ENCODE measurements at regions not wholly inside any gene's neighbourhood (a gene's known extent, or its start where the extent isn't known, plus 50 kb on each side); places are given as distances from the start of the nearest gene placed in this dataset.

GRCh38 chr4:151992332-151993154 is 231.7 kb upstream of the GATB start:
- Mint-ChIP-seq H3K27me3 (peaks cover 3% of the 10 kb centered on the region), H3K9me3 (ENCODE audit: low read depth) (no peaks in the 10 kb centered on the region), H3K4me3 (ENCODE audit: low read depth) (no peak overlapping the region), H3K4me1 (ENCODE audit: low read depth) (no peaks in the 10 kb centered on the region), H3K27ac (no peak overlapping the region), H3K36me3 (ENCODE audit: insufficient read depth) (no peaks in the 10 kb centered on the region)
- no peak for DNase-seq (ENCODE audit: low spot score, unreplicated experiment)
- TF ChIP-seq CTCF (IDR thresholded peaks at IDR 0.05; ENCODE audit: unreplicated experiment) = no peak

- Mint-ChIP-seq H3K36me3 (ENCODE audit: insufficient read depth) (no peaks in the 10 kb centered on the region), H3K4me3 (ENCODE audit: low read depth) (no peak overlapping the region), H3K27me3 (peaks cover 3% of the 10 kb centered on the region), H3K27ac (no peak overlapping the region), H3K4me1 (ENCODE audit: low read depth) (no peaks in the 10 kb centered on the region), H3K9me3 (ENCODE audit: low read depth) (no peaks in the 10 kb centered on the region)
- TF ChIP-seq CTCF (IDR thresholded peaks at IDR 0.05; ENCODE audit: unreplicated experiment) = no peak
- no peak for DNase-seq (ENCODE audit: low spot score, unreplicated experiment)
These were observed 231.0 kb upstream of the GATB start for GRCh38 chr4:151991884-151992167.

GRCh38 chr4:151991001-151991883 is 230.4 kb upstream of the GATB start:
- Mint-ChIP-seq H3K27me3 (peaks cover 3% of the 10 kb centered on the region), H3K4me1 (ENCODE audit: low read depth) (no peaks in the 10 kb centered on the region), H3K27ac (no peak overlapping the region), H3K4me3 (ENCODE audit: low read depth) (no peak overlapping the region), H3K36me3 (ENCODE audit: insufficient read depth) (no peaks in the 10 kb centered on the region), H3K9me3 (ENCODE audit: low read depth) (no peaks in the 10 kb centered on the region)
- no peak for TF ChIP-seq CTCF (IDR thresholded peaks at IDR 0.05; ENCODE audit: unreplicated experiment)
- DNase-seq (ENCODE audit: low spot score, unreplicated experiment) = no peak

GRCh38 chr4:151990201-151990600 is 229.4 kb upstream of the GATB start:
- Mint-ChIP-seq H3K27ac (no peak overlapping the region), H3K4me1 (ENCODE audit: low read depth) (no peaks in the 10 kb centered on the region), H3K27me3 (peaks cover 3% of the 10 kb centered on the region), H3K36me3 (ENCODE audit: insufficient read depth) (no peaks in the 10 kb centered on the region), H3K9me3 (ENCODE audit: low read depth) (no peaks in the 10 kb centered on the region), H3K4me3 (ENCODE audit: low read depth) (no peak overlapping the region)
- DNase-seq (ENCODE audit: low spot score, unreplicated experiment) = no peak
- no peak for TF ChIP-seq CTCF (IDR thresholded peaks at IDR 0.05; ENCODE audit: unreplicated experiment)

GRCh38 chr4:151988591-151988990 is 227.8 kb upstream of the GATB start:
- Mint-ChIP-seq H3K4me1 (ENCODE audit: low read depth) (no peaks in the 10 kb centered on the region), H3K4me3 (ENCODE audit: low read depth) (no peak overlapping the region), H3K36me3 (ENCODE audit: insufficient read depth) (no peaks in the 10 kb centered on the region), H3K9me3 (ENCODE audit: low read depth) (no peaks in the 10 kb centered on the region), H3K27me3 (peaks cover 3% of the 10 kb centered on the region), H3K27ac (no peak overlapping the region)
- no peak for DNase-seq (ENCODE audit: low spot score, unreplicated experiment)
- TF ChIP-seq CTCF (IDR thresholded peaks at IDR 0.05; ENCODE audit: unreplicated experiment) = no peak

Data from progenitor cell of endocrine pancreas (in vitro differentiated cells).